HCT116 (cell line): ENCODE measurements at regions not wholly inside any gene's neighbourhood (a gene's known extent, or its start where the extent isn't known, plus 50 kb on each side); places are given as distances from the start of the nearest gene placed in this dataset.

ENCODE experiments used
- CTCF ChIP-seq, 3 experiments: fragments of 200-600 bp in 1 of 3; sonication (generic) in 1 of 3; IDR thresholded peaks in 2 of 3; conservative IDR thresholded peaks in 1 of 3; 2 replicates each; pipeline ENCODE4 v1.5.1; 2012 to 2017; ENCODE audit warnings: low read depth in 2 of 3, low read length in 2 of 3, antibody characterized with exemption in 1 of 3, borderline replicate concordance in 1 of 3, control low read depth in 1 of 3, mild to moderate bottlenecking in 1 of 3, mixed read lengths in 1 of 3, mixed run types in 1 of 3, moderate library complexity in 1 of 3; ENCODE audit not compliant: insufficient read depth in 1 of 3
- ELF1 ChIP-seq: IDR thresholded peaks from 2 replicates; pipeline ENCODE4 v1.6.1; 2012; ENCODE audit warnings: low read depth, borderline replicate concordance
- EZH2 ChIP-seq: fragments of 200-600 bp; sonication (generic); IDR thresholded peaks from 2 replicates; pipeline ENCODE4 v1.6.1; 2017; ENCODE audit warnings: antibody characterized with exemption, mixed run types
- EZH2phosphoT487 ChIP-seq: fragments of 200-600 bp; IDR thresholded peaks from 2 replicates; pipeline ENCODE4 v1.6.1; 2018; ENCODE audit warnings: antibody characterized with exemption, borderline replicate concordance
- FOSL1 ChIP-seq: IDR thresholded peaks from 2 replicates; pipeline ENCODE4 v1.6.1; 2012; ENCODE audit warnings: low read depth
- JUND ChIP-seq: IDR thresholded peaks from 2 replicates; pipeline ENCODE4 v1.6.1; 2012
- POLR2A ChIP-seq: IDR thresholded peaks from 2 replicates; pipeline ENCODE4 v1.7.0; 2011; ENCODE audit warnings: borderline replicate concordance; ENCODE audit not compliant: insufficient read depth, insufficient read length; ENCODE audit errors: extremely low read depth
- POLR2AphosphoS5 ChIP-seq: IDR thresholded peaks from 2 replicates; pipeline ENCODE4 v1.6.1; 2011; ENCODE audit warnings: mild to moderate bottlenecking, low read depth, low read length, moderate library complexity
- RAD21 ChIP-seq: IDR thresholded peaks from 2 replicates; pipeline ENCODE4 v1.6.1; 2012; ENCODE audit warnings: low read depth, mild to moderate bottlenecking
- REST ChIP-seq: IDR thresholded peaks from 2 replicates; pipeline ENCODE4 v1.6.1; 2012; ENCODE audit warnings: low read depth
- SRF ChIP-seq: IDR thresholded peaks from 2 replicates; pipeline ENCODE4 v1.6.1; 2012; ENCODE audit warnings: low read depth
- YY1 ChIP-seq: IDR thresholded peaks from 2 replicates; pipeline ENCODE4 v1.6.1; 2011; ENCODE audit warnings: low read length, low read depth, moderate library complexity, mild to moderate bottlenecking; ENCODE audit not compliant: insufficient replicate concordance; ENCODE audit errors: extremely low read depth
- ZBTB33 ChIP-seq: IDR thresholded peaks from 2 replicates; pipeline ENCODE4 v1.6.1; 2011; ENCODE audit warnings: mild to moderate bottlenecking, low read length, moderate library complexity; ENCODE audit not compliant: insufficient replicate concordance; ENCODE audit errors: extremely low read depth
- ZFX ChIP-seq: fragments of 450-650 bp; IDR thresholded peaks from 2 replicates; pipeline ENCODE4 v1.6.1; 2017

- TF ChIP-seq POLR2A (no peak), CTCF (IDR thresholded peaks at IDR 0.05 in 2 of 3, conservative IDR thresholded peaks at IDR 0.05 in 1 of 3; ENCODE audit: borderline replicate concordance in 1 of 3, insufficient read depth in 1 of 3, low read depth in 2 of 3, low read length in 2 of 3) (no peak), EZH2 (no peak), YY1 (no peak), EZH2phosphoT487 (no peak), FOSL1 (no peak), POLR2AphosphoS5 (no peak), SRF (no peak), ELF1 (no peak), JUND (no peak), REST (no peak), RAD21 (no peak), ZFX (no peak), ZBTB33 (no peak)
These were observed 64.3 kb upstream of the IGLL5 start for GRCh38 chr22:22823131-22823810.
